GM12878 (cell line): ENCODE measurements at regions not wholly inside any gene's neighbourhood (a gene's known extent, or its start where the extent isn't known, plus 50 kb on each side); places are given as distances from the start of the nearest gene placed in this dataset.

Experiments used
- ATAC-seq: fragments of 200-7000 bp; cut with Tn5 transposase; 3 replicates; pipeline ENCODE4 v1.9.1; 2020; ENCODE audit warnings: mild to moderate bottlenecking, moderate library complexity
- BruUV-seq: library from RNA; stranded (reverse); fragments of 400-500 nt; replicated peaks from 2 replicates; lab custom pipeline; 2021; lab: Mats Ljungman, UMichigan
- CTCF ChIA-PET: fragments of 300-600 bp; sonication (Branson Sonifier 250); formaldehyde crosslinking; extraction: SDS; loops from one replicate; lab custom pipeline; 2021; ENCODE audit warnings: inconsistent platforms; lab: Yijun Ruan, JAX
- POLR2A ChIA-PET: fragments of 350-600 bp; formaldehyde crosslinking; extraction: SDS; loops from one replicate; lab custom pipeline; 2021; ENCODE audit warnings: inconsistent platforms; lab: Charles Lee
- RAD21 ChIA-PET: fragments of 300-600 bp; sonication (Branson Sonifier 250); formaldehyde crosslinking; loops from one replicate; lab custom pipeline; 2023; ENCODE audit warnings: antibody characterized with exemption; ENCODE audit not compliant: unreplicated experiment; lab: Charles Lee
- SMC1A ChIA-PET: fragments of 300-600 bp; sonication (Branson Sonifier 250); formaldehyde crosslinking; loops from one replicate; lab custom pipeline; 2023; ENCODE audit not compliant: unreplicated experiment, uncharacterized antibody; lab: Charles Lee
- DNase-seq: peaks from one replicate; pipeline ENCODE4 v3.0.0-alpha.2; 2011; ENCODE audit warnings: low read depth, low spot score
- FAIRE-seq: peaks from 3 replicates; lab custom pipeline; 2011; peaks lifted over from hg19 to GRCh38; lab: Jason Lieb, UNC
- H2AFZ ChIP-seq: 2 replicates; pipeline ENCODE4 v1.6.0; 2011; ENCODE audit warnings: low read depth, low read length, control low read depth; ENCODE audit not compliant: control insufficient read depth
- H3K27ac ChIP-seq: 2 replicates; pipeline ENCODE4 v1.5.1; 2011; ENCODE audit warnings: control low read depth; ENCODE audit not compliant: control insufficient read depth, insufficient read depth
- H3K27me3 ChIP-seq, 2 experiments: replicated peaks in 1 of 2; 2 replicates each; pipeline versions ENCODE4 v1.6.0 to v1.6.1; 2011; ENCODE audit warnings: low read length in 1 of 2; ENCODE audit not compliant: control insufficient read depth in 2 of 2, insufficient read depth in 2 of 2
- H3K36me3 ChIP-seq, 2 experiments: 2 replicates each; pipeline ENCODE4 v1.5.1; 2011; ENCODE audit warnings: low read length in 1 of 2; ENCODE audit not compliant: control insufficient read depth in 2 of 2, insufficient read depth in 2 of 2
- H3K4me1 ChIP-seq: 2 replicates; pipeline ENCODE4 v1.6.1; 2011; ENCODE audit warnings: mild to moderate bottlenecking, low read length, moderate library complexity, mixed read lengths; ENCODE audit not compliant: control insufficient read depth, insufficient read depth
- H3K4me2 ChIP-seq: 2 replicates; pipeline ENCODE4 v1.6.0; 2011; ENCODE audit warnings: control low read depth; ENCODE audit not compliant: control insufficient read depth, insufficient read depth
- H3K4me3 ChIP-seq: fragments of 200-600 bp; sonication (generic); 2 replicates; pipeline ENCODE4 v1.5.1; 2016
- H3K79me2 ChIP-seq: 2 replicates; pipeline ENCODE4 v1.6.0; 2011; ENCODE audit warnings: low read length; ENCODE audit not compliant: control insufficient read depth, insufficient read depth
- H3K9ac ChIP-seq: 2 replicates; pipeline ENCODE4 v1.8.0; 2011; ENCODE audit warnings: low read length, control low read depth, mixed read lengths; ENCODE audit not compliant: control insufficient read depth, insufficient read depth
- H3K9me3 ChIP-seq: replicated peaks from 3 replicates; pipeline ENCODE4 v1.5.1; 2011; ENCODE audit warnings: mild to moderate bottlenecking, low read length; ENCODE audit not compliant: control insufficient read depth, insufficient read depth
- H4K20me1 ChIP-seq: 2 replicates; pipeline ENCODE4 v1.6.0; 2011; ENCODE audit not compliant: control insufficient read depth, insufficient read depth
- ASH2L ChIP-seq: fragments of 300-600, 200-600 bp; sonication (generic); IDR thresholded peaks from 2 replicates; pipeline ENCODE4 v1.6.1; 2017; ENCODE audit warnings: low read depth, mild to moderate bottlenecking, borderline replicate concordance
- LARP7 ChIP-seq: fragments of 450-650 bp; IDR thresholded peaks from 2 replicates; pipeline ENCODE4 v1.6.1; 2017; ENCODE audit warnings: mild to moderate bottlenecking
- MTA2 ChIP-seq: fragments of 450-650 bp; IDR thresholded peaks from 2 replicates; pipeline ENCODE4 v1.6.1; 2016; ENCODE audit warnings: low read depth, mild to moderate bottlenecking, moderate library complexity
- NFYB ChIP-seq: IDR thresholded peaks from 2 replicates; pipeline ENCODE4 v1.6.1; 2011; ENCODE audit warnings: low read depth, mild to moderate bottlenecking, low read length, improper control_type of control experiment, moderate library complexity; ENCODE audit not compliant: insufficient read depth
- TCF3 ChIP-seq: IDR thresholded peaks from 2 replicates; pipeline ENCODE4 v1.6.1; 2012; ENCODE audit warnings: low read depth, mild to moderate bottlenecking, low read length, borderline replicate concordance; ENCODE audit not compliant: insufficient read depth
- WGBS: methylation state at CpG from one replicate; pipeline ENCODE4 v1.1.6; 2016; ENCODE audit warnings: low lambda C conversion rate; ENCODE audit not compliant: insufficient replicate concordance, insufficient coverage; ENCODE audit errors: missing lambda C conversion rate; 5-methylcytosine and 5-hydroxymethylcytosine counted together
- in situ Hi-C: fragments of 300-500 bp; cut with MboI; formaldehyde crosslinking; loops from 9 replicates; pipeline ENCODE4 v1.14.3; 2018; ENCODE audit warnings: mixed read lengths
- intact Hi-C: fragments of 100-400 bp; cut with micrococcal nuclease; formaldehyde crosslinking; loops from one replicate; pipeline ENCODE4 v1.14.2; 2022; ENCODE audit not compliant: unreplicated experiment
- TF ChIP-seq, protein P1 (sequence below), 3 experiments: IDR thresholded peaks in 2 of 3; conservative IDR thresholded peaks in 1 of 3; 2 replicates each; pipeline ENCODE4 v1.5.1; 2011; ENCODE audit warnings: low read depth in 3 of 3, low read length in 3 of 3, mild to moderate bottlenecking in 3 of 3, control low read depth in 2 of 3, moderate library complexity in 2 of 3, inconsistent platforms in 1 of 3, mixed read lengths in 1 of 3; ENCODE audit not compliant: control insufficient read depth in 2 of 3, insufficient read depth in 1 of 3; ENCODE audit errors: extremely low read depth in 1 of 3

DNA sequence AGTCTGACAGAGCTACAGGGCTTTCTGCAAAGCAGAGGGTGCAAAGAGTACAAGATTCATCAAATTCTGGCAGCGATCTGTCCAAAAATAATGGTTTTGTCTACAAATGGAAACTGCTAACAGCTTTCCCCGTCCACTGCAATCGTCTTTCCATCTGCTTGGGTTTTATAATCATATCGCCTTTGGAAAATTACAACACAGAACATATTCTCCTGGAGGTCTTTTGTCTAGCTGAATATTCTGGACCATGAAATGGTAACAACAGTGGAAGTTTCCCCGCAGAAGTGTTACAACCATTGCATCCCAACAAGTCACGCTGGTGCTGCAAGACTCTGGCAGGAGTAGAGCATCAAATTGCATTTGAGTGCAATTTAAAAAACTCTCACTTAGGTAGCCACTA, 101.2 kb upstream of the BOD1L1 start:
- Histone ChIP-seq H3K79me2 (no peaks in the 10 kb centered on the region), H3K4me2 (no peak overlapping the region), H3K36me3 (no peaks in the 10 kb centered on the region), H3K9me3 (no peaks in the 10 kb centered on the region), H3K4me1 (no peaks in the 10 kb centered on the region), H3K27me3 (no peaks in the 10 kb centered on the region), H2AFZ (no peak overlapping the region), H3K9ac (no peak overlapping the region), H3K27ac (no peak overlapping the region), H4K20me1 (no peaks in the 10 kb centered on the region), H3K4me3 (no peak overlapping the region)
- 36% methylated on average over 6 of the region's 6 CpGs for WGBS
- ChIA-PET RAD21 (no interaction called here), SMC1A (interaction anchor here (0.9 kb wide), 1 partner anchor 21 kb away, joined by 3 read pairs; no protein-coding TSS in a partner anchor), CTCF (no interaction called here), POLR2A (no interaction called here)
- TF ChIP-seq NFYB (no peak), ASH2L (no peak), TCF3 (no peak), MTA2 (no peak), LARP7 (no peak)
- TF ChIP-seq, protein P1, sequence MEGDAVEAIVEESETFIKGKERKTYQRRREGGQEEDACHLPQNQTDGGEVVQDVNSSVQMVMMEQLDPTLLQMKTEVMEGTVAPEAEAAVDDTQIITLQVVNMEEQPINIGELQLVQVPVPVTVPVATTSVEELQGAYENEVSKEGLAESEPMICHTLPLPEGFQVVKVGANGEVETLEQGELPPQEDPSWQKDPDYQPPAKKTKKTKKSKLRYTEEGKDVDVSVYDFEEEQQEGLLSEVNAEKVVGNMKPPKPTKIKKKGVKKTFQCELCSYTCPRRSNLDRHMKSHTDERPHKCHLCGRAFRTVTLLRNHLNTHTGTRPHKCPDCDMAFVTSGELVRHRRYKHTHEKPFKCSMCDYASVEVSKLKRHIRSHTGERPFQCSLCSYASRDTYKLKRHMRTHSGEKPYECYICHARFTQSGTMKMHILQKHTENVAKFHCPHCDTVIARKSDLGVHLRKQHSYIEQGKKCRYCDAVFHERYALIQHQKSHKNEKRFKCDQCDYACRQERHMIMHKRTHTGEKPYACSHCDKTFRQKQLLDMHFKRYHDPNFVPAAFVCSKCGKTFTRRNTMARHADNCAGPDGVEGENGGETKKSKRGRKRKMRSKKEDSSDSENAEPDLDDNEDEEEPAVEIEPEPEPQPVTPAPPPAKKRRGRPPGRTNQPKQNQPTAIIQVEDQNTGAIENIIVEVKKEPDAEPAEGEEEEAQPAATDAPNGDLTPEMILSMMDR (IDR thresholded peaks at IDR 0.05 in 2 of 3, conservative IDR thresholded peaks at IDR 0.05 in 1 of 3; ENCODE audit: control insufficient read depth in 2 of 3, extremely low read depth in 1 of 3, insufficient read depth in 1 of 3, low read depth in 3 of 3, low read length in 3 of 3), result no peak
- FAIRE-seq (no peak), DNase-seq (no peak), ATAC-seq (no peak)
- no TSS peak for BruUV-seq
- intact Hi-C loops (no loop called here), in situ Hi-C loops (no loop called here)
